ENCODE measurements at regions not wholly inside any gene's neighbourhood (a gene's known extent, or its start where the extent isn't known, plus 50 kb on each side); places are given as distances from the start of the nearest gene placed in this dataset.
A peak's percentile ranks its signal among the peaks of the same experiment; 100 is the strongest.

DNA sequence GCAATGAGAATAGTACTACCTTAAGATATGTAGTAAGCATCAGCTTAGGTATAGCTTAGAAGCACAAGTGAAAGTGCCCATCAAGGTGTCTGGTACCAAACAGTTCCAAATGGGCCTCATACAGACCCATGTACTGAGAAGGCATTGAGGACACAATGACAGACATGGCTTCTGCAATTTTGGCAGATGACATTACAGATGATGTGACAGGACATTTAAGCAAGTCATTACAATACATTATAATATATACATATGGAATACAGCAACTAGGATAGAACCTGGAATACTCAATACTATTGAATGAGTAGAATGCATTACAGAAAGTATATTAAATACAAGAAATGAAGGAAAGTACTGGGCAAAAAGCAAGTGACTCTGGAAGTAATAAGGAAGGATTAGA, 256.4 kb downstream of the GXYLT1 start:
- no peak for DNase-seq (ENCODE audit: low spot score)

DNA sequence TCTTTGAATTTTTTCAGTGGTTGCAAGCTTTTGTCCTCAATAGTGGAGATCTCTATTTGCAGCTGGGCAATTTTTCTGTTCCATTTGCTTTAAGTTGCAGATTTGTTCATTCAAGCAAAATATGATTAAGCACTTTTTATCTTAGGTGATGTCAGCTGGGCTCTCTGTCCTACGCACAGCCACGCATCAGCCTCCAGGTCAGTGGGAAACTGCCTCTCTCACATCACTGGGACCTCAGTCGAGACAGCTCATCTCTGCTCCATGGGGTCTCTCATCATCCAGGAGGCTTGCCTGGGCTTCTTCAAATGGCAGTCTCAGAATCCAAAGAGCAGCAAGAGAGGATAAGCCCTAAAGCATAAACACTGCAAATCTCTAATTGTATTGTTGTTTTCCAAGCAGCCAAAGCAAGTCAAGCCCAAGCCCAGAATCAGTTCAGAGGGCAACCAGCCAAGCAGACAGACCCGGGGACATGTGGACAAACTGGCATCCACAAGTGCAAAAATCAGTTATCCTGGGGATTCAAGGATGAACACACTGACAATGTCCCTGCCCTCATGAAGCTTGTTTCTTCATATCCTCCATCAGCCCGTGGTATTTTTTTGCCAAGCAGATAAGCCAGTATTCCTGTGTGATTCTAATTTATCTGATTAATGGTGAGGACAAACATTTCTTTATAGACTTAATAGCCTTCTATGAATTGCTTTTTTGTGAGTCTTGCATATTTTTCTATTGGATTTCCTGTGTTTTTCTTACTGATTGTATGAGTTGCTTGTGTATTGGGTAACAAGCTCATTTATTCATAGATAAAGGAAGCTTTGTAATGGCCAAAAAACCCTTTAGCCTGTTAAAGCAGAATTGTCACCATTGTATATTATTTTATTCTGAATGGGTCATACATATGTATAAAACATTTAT, 262.5 kb downstream of the GXYLT1 start:
- no peak for DNase-seq (ENCODE audit: low spot score)

DNA sequence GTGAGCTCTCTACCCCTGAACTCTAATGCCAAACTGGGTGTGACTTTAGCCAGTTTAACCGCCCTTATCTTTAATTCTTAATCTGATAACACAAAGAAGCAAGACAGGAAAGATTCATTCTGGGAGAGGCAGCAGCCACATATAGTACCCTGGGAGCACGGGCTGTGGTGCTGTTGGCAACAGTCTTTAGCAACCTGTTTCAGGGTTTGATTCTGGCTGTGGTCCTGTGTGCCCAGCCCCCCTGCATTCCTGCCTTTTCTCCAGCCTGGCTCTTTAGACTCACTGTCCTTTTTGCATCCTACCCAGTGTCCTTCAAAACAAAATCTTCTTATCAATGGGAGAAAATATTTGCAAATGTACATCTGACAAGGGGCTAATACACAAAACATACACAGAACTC, 275.2 kb downstream of the GXYLT1 start:
- DNase-seq (ENCODE audit: low spot score), result no peak

GRCh38 chr12:41866878-41867430, 277.7 kb downstream of the GXYLT1 start:
- DNase-seq (ENCODE audit: low spot score), result no peak

DNA sequence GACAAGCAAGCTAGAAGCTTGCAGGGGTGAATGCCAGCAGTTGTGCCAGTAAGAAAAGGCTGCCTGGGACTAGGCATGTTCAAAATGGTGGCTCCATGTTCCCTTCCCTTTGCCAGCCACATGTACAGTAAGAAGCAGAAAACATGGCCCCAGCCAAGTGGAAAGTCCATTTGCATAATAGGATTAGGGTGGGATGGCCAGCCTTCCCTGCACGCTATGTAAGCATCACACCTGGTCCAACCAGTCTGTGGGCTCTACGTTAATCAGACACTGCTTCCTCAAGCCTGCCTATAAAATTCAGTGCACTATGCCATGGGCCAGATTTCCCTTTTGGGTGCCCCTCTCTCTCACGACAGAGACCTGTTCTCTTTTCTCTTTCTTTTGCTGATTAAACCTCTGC, 288.4 kb downstream of the GXYLT1 start:
- DNase-seq (ENCODE audit: low spot score), result no peak

DNA sequence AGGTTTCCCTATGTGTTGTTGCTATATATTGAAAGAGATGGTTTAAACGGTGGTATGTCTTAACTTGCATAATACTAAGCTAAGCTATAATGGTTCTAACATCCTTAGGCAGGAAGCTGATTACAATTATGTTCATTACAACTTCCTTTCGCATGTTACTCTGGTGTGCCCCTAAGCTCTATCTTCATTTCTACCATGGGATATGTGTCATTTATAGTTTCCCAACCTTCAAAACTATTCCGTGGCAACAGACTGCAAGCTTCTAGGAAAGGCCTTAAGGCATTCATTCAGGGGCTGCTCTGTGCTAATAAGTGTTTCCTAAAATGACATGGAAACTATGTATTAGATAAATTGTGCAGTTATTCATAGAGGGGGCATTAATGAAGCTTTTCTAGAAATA, 294.6 kb downstream of the GXYLT1 start:
- no peak for DNase-seq (ENCODE audit: low spot score)

- no peak for DNase-seq (ENCODE audit: low spot score)
Observed at GRCh38 chr12:41846718-41847117, 298.0 kb downstream of the GXYLT1 start.

DNA sequence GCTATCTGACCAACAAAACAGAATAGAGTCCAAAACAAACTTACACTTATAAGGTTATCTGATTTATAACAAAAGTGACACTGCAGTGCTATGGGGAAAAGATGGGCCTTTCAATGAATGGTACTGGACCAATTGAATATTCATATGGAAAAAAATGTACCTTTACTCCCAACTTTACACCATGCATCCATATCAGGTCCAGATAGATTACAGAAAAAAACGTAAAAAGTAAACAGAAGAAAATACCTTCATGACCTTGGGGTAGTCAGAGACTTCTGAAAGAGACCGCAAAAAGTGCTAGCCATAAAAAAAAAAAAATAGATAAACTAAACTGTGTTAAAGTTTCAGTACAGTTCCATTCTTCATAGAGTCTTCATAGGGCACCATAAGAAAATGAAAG, 308.3 kb downstream of the GXYLT1 start:
- DNase-seq (ENCODE audit: low spot score), result no peak

- DNase-seq (ENCODE audit: low spot score), result no peak
Observed at GRCh38 chr12:41835556-41835955, 309.1 kb downstream of the GXYLT1 start.

DNA sequence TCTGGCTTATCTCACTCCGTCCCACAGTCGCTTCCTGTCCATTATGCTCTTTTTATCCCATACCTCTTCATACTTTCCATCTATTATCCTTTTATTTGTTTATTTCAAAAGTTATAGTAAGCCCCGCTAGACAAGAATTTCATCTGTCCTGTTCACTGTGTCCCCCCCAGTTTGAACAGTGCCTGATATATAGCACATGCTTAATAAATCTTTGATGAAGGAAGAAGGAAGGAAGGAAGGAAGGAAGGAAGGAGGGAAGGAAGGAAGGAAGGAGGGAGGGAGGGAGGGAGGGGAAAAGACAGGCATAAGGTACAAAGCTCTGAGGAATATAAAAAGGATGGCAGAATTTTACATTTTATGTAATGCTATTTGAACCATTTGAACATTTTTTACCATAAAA, 324.7 kb downstream of the GXYLT1 start:
- DNase-seq (ENCODE audit: low spot score), result no peak

- no peak for DNase-seq (ENCODE audit: low spot score)
Observed at GRCh38 chr12:41804026-41804425, 340.6 kb downstream of the GXYLT1 start.

- no peak for DNase-seq (ENCODE audit: low spot score)
Observed at GRCh38 chr12:41802803-41803202, 341.9 kb downstream of the GXYLT1 start.

- no peak for DNase-seq (ENCODE audit: low spot score)
Observed at GRCh38 chr12:41801261-41801660, 343.4 kb downstream of the GXYLT1 start.

- DNase-seq (ENCODE audit: low spot score), result no peak
Observed at GRCh38 chr12:41799671-41800070, 345.0 kb downstream of the GXYLT1 start.

DNA sequence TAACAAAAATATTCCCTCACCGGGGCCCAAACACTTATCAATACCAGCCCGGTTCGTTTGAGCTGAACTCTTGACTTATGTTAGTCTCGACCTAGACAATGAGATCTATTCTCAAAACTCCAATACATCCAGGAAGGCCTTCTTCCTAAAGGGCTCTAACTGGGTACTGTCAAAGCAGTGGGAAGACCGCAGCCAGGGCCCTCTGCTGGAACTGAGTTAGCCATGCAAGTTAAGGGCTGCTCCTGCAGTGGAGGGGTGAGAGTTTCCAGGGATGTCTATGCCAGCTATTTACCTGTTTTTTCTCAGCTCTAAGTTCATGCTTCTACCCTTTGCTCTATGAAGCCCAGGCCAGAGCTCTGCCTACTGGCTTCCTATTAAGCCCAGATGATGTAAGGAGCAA, 348.8 kb downstream of the GXYLT1 start:
- peak; percentile 12 for DNase-seq (ENCODE audit: low spot score)

DNA sequence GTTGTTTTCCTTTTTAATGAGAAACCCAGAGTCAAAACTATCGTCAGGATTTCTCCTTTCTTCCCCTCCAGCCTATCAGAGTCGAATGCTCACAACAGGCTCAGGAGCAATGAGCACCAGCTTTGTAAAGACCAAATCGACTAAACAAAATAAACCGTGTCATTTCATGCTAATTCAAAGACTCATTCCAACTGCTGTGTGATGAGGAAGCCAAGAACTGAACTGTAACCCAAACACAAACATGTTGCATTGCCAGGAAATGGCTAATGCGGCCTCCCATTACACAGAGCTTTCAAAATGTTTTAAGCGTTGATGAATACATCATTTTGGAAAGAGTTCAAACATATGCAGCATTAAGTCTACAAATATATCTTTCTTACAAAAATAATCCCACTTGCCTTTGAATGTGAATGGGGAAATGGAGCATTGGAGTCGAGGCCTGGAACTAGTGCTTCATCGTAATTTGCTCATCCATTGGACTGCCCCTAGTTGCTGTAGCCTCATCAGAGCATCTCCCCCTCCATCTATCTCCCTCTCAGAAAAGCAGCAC, 349.5 kb downstream of the GXYLT1 start:
- peak; percentile 68 for DNase-seq (ENCODE audit: low spot score)

DNA sequence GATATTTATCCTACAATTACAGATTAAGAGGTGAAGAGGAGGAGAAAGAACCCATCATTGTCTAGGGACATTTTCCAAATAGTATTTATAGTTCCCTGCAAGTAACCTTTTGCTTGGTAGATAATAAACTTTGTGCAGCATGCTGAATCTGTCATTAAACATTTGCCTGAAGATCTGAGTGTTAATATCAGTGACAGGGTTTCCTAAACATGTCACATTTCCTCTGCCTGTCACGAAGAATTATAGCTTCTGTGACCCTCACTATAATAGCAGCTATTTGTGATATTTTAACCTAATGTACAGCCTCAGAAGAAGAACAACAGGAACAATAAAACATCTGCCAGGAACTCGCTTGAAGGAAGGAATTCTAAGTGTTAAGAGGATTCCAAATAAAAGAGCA, 350.3 kb downstream of the GXYLT1 start:
- DNase-seq (ENCODE audit: low spot score), result no peak

DNA sequence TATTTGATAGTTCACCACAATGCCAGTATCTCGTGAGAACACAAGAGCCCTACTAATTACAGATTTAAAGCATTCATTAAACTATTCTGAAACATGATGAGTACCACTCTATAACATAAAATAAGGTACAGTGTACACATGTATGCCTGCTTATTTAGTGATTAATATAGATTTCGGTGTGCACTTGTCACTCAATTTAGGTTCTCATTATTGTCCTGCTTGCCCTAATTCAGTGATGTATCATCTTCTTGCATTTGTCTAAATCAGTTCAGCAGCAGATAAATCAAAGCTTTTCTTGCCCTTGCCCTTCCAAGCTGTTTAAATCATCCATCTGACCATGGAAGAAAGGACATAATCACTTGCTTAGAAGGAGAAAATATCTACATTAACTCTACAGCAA, 359.7 kb downstream of the GXYLT1 start:
- no peak for DNase-seq (ENCODE audit: low spot score)

DNA sequence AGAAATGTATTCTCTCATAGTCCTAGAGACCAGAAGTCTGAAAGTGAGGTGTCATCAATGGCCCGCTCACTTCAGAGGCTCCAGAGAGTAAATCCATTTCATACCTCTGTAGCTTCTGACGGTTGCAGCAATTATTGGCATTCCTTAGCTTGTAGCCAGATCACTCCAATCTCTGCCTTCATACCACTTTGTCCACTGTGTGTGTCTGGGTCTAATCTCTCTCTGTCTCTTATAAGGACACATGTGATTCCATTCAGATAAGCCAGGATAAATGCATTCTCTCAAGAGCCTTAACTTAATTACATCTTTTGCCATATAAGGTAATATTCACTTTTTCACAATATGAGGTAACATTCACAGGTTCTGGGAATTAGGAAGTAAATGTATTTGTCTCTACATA, 365.7 kb downstream of the GXYLT1 start:
- no peak for DNase-seq (ENCODE audit: low spot score)

GRCh38 chr12:41777064-41777790, 367.4 kb downstream of the GXYLT1 start:
- DNase-seq (ENCODE audit: low spot score), result no peak

- DNase-seq (ENCODE audit: low spot score), result no peak
Observed at GRCh38 chr12:41772478-41772877, 372.2 kb downstream of the GXYLT1 start.

DNA sequence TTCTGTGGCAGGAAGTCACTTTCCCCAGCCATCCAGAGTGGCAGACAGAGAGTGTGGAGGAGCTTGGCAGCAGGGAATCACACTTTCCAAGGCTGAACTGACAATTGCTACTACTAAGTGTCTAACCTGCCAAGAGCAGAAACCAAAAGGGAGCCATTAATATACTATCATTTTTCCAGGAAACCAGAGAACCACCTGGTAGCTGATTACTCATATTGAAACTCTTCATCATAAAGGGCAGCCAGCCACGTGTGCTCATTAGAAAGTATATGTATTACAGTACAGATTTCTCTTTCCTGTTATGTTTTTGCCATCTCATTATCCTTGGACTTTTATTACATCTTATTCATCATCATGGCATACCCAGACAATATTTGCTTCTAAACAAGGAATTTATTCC, 374.9 kb downstream of the GXYLT1 start:
- DNase-seq (ENCODE audit: low spot score), result no peak

DNA sequence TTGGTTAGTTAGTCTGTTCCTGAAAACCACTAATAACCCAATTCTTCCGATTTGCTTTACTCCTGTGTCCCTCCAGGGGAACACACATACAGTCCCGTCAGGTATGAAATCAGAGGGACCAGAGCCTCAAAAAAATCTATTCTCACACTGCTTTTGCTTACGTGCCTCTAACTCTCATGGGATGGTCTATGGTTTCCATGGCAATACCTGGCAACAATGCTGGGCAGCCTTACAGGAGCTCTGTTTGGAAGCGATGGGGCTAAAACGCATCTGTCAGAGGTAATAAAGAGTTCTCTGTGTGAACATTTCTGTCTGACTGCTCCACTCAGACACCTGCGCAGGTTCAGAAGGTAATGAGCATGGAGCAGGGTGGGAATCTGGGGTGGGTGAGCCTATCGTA, 376.2 kb downstream of the GXYLT1 start:
- no peak for DNase-seq (ENCODE audit: low spot score)
